Hepatocyte (in vitro differentiated cells): ENCODE measurements at regions not wholly inside any gene's neighbourhood (a gene's known extent, or its start where the extent isn't known, plus 50 kb on each side); places are given as distances from the start of the nearest gene placed in this dataset.

Experiments used
- CTCF ChIP-seq: fragments of 200-600 bp; sonication (generic); IDR thresholded peaks from 2 replicates; pipeline ENCODE4 v1.5.1; 2016; ENCODE audit warnings: antibody characterized with exemption, mild to moderate bottlenecking; ENCODE audit not compliant: poor library complexity
- EZH2 ChIP-seq: fragments of 200-600 bp; sonication (generic); IDR thresholded peaks from 2 replicates; pipeline ENCODE4 v1.6.1; 2016; ENCODE audit warnings: antibody characterized with exemption, mild to moderate bottlenecking, borderline replicate concordance

- TF ChIP-seq CTCF (no peak), EZH2 (no peak)
These were observed 81.9 kb upstream of the AKT3 start for GRCh38 chr1:243931957-243932356.
